Inferior parietal cortex (tissue), 1 donor: ENCODE measurements at regions not wholly inside any gene's neighbourhood (a gene's known extent, or its start where the extent isn't known, plus 50 kb on each side); places are given as distances from the start of the nearest gene placed in this dataset.

Experiments used
- DNase-seq: peaks from one replicate; pipeline ENCODE4 v3.0.0-alpha.2; 2016; ENCODE audit errors: extremely low spot score

- no peak for DNase-seq
Observed at GRCh38 chr16:50994995-50995394, 156.1 kb downstream of the SALL1 start.

- DNase-seq, result no peak
Observed at GRCh38 chr16:50992350-50993032, 158.6 kb downstream of the SALL1 start.

GRCh38 chr16:50991436-50991835, 159.6 kb downstream of the SALL1 start:
- no peak for DNase-seq

GRCh38 chr16:50991006-50991405, 160.1 kb downstream of the SALL1 start:
- DNase-seq, result no peak

GRCh38 chr16:50989047-50989446, 162.0 kb downstream of the SALL1 start:
- no peak for DNase-seq

GRCh38 chr16:50988441-50988840, 162.6 kb downstream of the SALL1 start:
- DNase-seq, result no peak

GRCh38 chr16:50986453-50986852, 164.6 kb downstream of the SALL1 start:
- no peak for DNase-seq

- no peak for DNase-seq
Observed at GRCh38 chr16:50985733-50986132, 165.3 kb downstream of the SALL1 start.

- no peak for DNase-seq
Observed at GRCh38 chr16:50984688-50985087, 166.4 kb downstream of the SALL1 start.

- DNase-seq, result no peak
Observed at GRCh38 chr16:50982808-50983207, 168.3 kb downstream of the SALL1 start.

GRCh38 chr16:50981951-50982350, 169.1 kb downstream of the SALL1 start:
- DNase-seq, result no peak

GRCh38 chr16:50980666-50981065, 170.4 kb downstream of the SALL1 start:
- no peak for DNase-seq

- DNase-seq, result no peak
Observed at GRCh38 chr16:50979806-50980620, 171.1 kb downstream of the SALL1 start.

- DNase-seq, result no peak
Observed at GRCh38 chr16:50977138-50977537, 173.9 kb downstream of the SALL1 start.

- DNase-seq, result no peak
Observed at GRCh38 chr16:50974438-50975036, 176.5 kb downstream of the SALL1 start.

GRCh38 chr16:50972876-50973275, 178.2 kb downstream of the SALL1 start:
- DNase-seq, result no peak

- no peak for DNase-seq
Observed at GRCh38 chr16:50970281-50970680, 180.8 kb downstream of the SALL1 start.

- DNase-seq, result no peak
Observed at GRCh38 chr16:50967827-50968612, 183.1 kb downstream of the SALL1 start.

GRCh38 chr16:50964491-50964890, 186.6 kb downstream of the SALL1 start:
- DNase-seq, result no peak

GRCh38 chr16:50961952-50962351, 189.1 kb downstream of the SALL1 start:
- no peak for DNase-seq

GRCh38 chr16:50960517-50961202, 190.4 kb downstream of the SALL1 start:
- DNase-seq, result no peak
